ENCODE measurements at regions not wholly inside any gene's neighbourhood (a gene's known extent, or its start where the extent isn't known, plus 50 kb on each side); places are given as distances from the start of the nearest gene placed in this dataset.

GRCh38 chr5:173780235-173781234 lies 107.6 kb upstream of the CPEB4 start:
- Histone ChIP-seq H3K27ac (ENCODE audit: low read length) (no peak overlapping the region), H3K9me3 (ENCODE audit: control insufficient read depth in 1 of 2, low read length in 2 of 2) (no peaks in the 10 kb centered on the region), H3K36me3 (ENCODE audit: control insufficient read depth in 1 of 2, insufficient read depth in 2 of 2, low read length in 2 of 2) (no peaks in the 10 kb centered on the region), H3K4me1 (ENCODE audit: control insufficient read depth in 1 of 2, insufficient read depth in 2 of 2, low read length in 2 of 2) (peaks cover 0 to 8% of the 10 kb centered on the region in 2 donors), H3K27me3 (ENCODE audit: low read depth, low read length) (no peaks in the 10 kb centered on the region), H3K4me3 (ENCODE audit: low read depth in 1 of 2, low read length in 2 of 2) (no peak overlapping the region)

GRCh38 chr5:173781432-173781815 lies 106.7 kb upstream of the CPEB4 start:
- Histone ChIP-seq H3K9me3 (ENCODE audit: control insufficient read depth in 1 of 2, low read length in 2 of 2) (no peaks in the 10 kb centered on the region), H3K27me3 (ENCODE audit: low read depth, low read length) (no peaks in the 10 kb centered on the region), H3K4me1 (ENCODE audit: control insufficient read depth in 1 of 2, insufficient read depth in 2 of 2, low read length in 2 of 2) (peaks cover 0 to 8% of the 10 kb centered on the region in 2 donors), H3K36me3 (ENCODE audit: control insufficient read depth in 1 of 2, insufficient read depth in 2 of 2, low read length in 2 of 2) (no peaks in the 10 kb centered on the region), H3K4me3 (ENCODE audit: low read depth in 1 of 2, low read length in 2 of 2) (no peak overlapping the region), H3K27ac (ENCODE audit: low read length) (peak overlapping the region; percentile 35)

GRCh38 chr5:173781816-173782670 lies 106.1 kb upstream of the CPEB4 start:
- Histone ChIP-seq H3K4me3 (ENCODE audit: low read depth in 1 of 2, low read length in 2 of 2) (no peak overlapping the region), H3K27me3 (ENCODE audit: low read depth, low read length) (no peaks in the 10 kb centered on the region), H3K27ac (ENCODE audit: low read length) (peak overlapping the region; percentile 49), H3K4me1 (ENCODE audit: control insufficient read depth in 1 of 2, insufficient read depth in 2 of 2, low read length in 2 of 2) (peaks cover 0 to 8% of the 10 kb centered on the region in 2 donors), H3K36me3 (ENCODE audit: control insufficient read depth in 1 of 2, insufficient read depth in 2 of 2, low read length in 2 of 2) (no peaks in the 10 kb centered on the region), H3K9me3 (ENCODE audit: control insufficient read depth in 1 of 2, low read length in 2 of 2) (no peaks in the 10 kb centered on the region)

GRCh38 chr5:173782671-173783101 lies 105.5 kb upstream of the CPEB4 start:
- no peaks in the 10 kb centered on the region for H3K27me3 ChIP-seq (ENCODE audit: low read depth, low read length)
- peak overlapping the region; percentile 49 for H3K27ac ChIP-seq (ENCODE audit: low read length)
- H3K4me3 ChIP-seq (ENCODE audit: low read depth in 1 of 2, low read length in 2 of 2) = no peak overlapping the region
- H3K4me1 ChIP-seq (ENCODE audit: control insufficient read depth in 1 of 2, insufficient read depth in 2 of 2, low read length in 2 of 2) = peaks cover 0 to 8% of the 10 kb centered on the region in 2 donors
- H3K9me3 ChIP-seq (ENCODE audit: control insufficient read depth in 1 of 2, low read length in 2 of 2) = no peaks in the 10 kb centered on the region
- H3K36me3 ChIP-seq (ENCODE audit: control insufficient read depth in 1 of 2, insufficient read depth in 2 of 2, low read length in 2 of 2) = no peaks in the 10 kb centered on the region

DNA sequence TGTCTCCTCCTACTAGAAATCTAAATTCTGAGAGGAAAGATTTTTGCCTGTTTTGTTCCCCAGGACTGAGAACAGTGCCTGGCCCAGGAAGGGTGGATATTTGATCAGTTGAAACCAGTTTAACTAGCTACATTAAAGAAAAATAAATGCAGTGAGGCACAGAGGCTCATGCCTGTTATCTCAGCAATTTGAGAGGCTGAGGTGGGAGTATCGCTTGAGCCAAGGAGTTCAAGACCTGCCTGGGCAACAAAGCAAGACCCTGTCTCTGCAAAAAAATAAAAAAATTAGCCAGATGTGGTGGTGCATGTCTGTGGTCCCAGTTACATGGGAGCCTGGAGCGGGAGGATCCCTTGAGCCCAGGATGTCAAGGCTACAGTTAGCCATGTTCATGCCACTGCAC lies 104.8 kb upstream of the CPEB4 start:
- Histone ChIP-seq H3K4me1 (ENCODE audit: control insufficient read depth in 1 of 2, insufficient read depth in 2 of 2, low read length in 2 of 2) (peaks cover 0 to 8% of the 10 kb centered on the region in 2 donors), H3K9me3 (ENCODE audit: control insufficient read depth in 1 of 2, low read length in 2 of 2) (no peaks in the 10 kb centered on the region), H3K27ac (ENCODE audit: low read length) (no peak overlapping the region), H3K27me3 (ENCODE audit: low read depth, low read length) (no peaks in the 10 kb centered on the region), H3K36me3 (ENCODE audit: control insufficient read depth in 1 of 2, insufficient read depth in 2 of 2, low read length in 2 of 2) (no peaks in the 10 kb centered on the region), H3K4me3 (ENCODE audit: low read depth in 1 of 2, low read length in 2 of 2) (no peak overlapping the region)

DNA sequence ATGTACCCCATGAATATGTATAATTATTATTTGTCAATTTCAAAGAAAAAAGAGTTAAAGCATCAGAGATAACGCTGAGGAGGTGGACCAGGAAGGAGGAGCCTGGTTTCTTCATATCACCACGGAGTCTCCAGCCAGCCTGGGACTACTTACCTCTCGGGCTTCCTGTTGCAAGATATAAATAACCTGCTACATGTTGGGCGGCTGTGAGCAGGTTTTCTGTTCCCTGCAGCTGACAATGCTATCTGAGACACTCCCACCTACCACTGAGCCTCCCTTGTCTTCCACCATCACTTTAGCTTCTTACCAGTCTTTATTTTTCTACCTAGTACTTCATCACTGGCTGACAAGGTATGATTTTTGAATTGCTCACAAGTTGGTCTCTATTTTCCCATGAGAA lies 102.7 kb upstream of the CPEB4 start:
- H3K36me3 ChIP-seq (ENCODE audit: control insufficient read depth in 1 of 2, insufficient read depth in 2 of 2, low read length in 2 of 2) = no peaks in the 10 kb centered on the region
- peaks cover 0 to 8% of the 10 kb centered on the region in 2 donors for H3K4me1 ChIP-seq (ENCODE audit: control insufficient read depth in 1 of 2, insufficient read depth in 2 of 2, low read length in 2 of 2)
- no peak overlapping the region for H3K27ac ChIP-seq (ENCODE audit: low read length)
- H3K9me3 ChIP-seq (ENCODE audit: control insufficient read depth in 1 of 2, low read length in 2 of 2) = no peaks in the 10 kb centered on the region
- H3K4me3 ChIP-seq (ENCODE audit: low read depth in 1 of 2, low read length in 2 of 2) = no peak overlapping the region
- no peaks in the 10 kb centered on the region for H3K27me3 ChIP-seq (ENCODE audit: low read depth, low read length)

DNA sequence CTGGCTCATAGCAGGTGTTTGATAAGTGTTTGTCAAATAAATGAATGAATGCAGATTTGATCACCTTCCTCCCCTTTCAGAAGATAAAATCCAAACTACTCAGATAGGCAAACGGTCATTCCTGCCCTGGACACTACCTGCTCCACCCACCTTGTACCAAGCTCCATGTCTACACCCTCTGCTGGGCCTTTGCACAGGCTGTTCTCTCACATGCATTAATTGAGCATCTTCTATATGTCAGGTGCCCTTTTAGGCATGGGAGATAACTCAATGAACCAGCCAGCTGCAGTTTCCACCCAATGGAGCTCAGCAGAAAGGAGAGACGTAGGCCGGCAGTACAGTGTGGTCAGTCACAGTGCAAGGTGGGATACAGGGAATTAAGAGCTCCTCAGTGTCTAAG lies 102.3 kb upstream of the CPEB4 start:
- H3K27ac ChIP-seq (ENCODE audit: low read length) = no peak overlapping the region
- no peak overlapping the region for H3K4me3 ChIP-seq (ENCODE audit: low read depth in 1 of 2, low read length in 2 of 2)
- no peaks in the 10 kb centered on the region for H3K9me3 ChIP-seq (ENCODE audit: control insufficient read depth in 1 of 2, low read length in 2 of 2)
- no peaks in the 10 kb centered on the region for H3K27me3 ChIP-seq (ENCODE audit: low read depth, low read length)
- peaks cover 0 to 8% of the 10 kb centered on the region in 2 donors for H3K4me1 ChIP-seq (ENCODE audit: control insufficient read depth in 1 of 2, insufficient read depth in 2 of 2, low read length in 2 of 2)
- H3K36me3 ChIP-seq (ENCODE audit: control insufficient read depth in 1 of 2, insufficient read depth in 2 of 2, low read length in 2 of 2) = no peaks in the 10 kb centered on the region

DNA sequence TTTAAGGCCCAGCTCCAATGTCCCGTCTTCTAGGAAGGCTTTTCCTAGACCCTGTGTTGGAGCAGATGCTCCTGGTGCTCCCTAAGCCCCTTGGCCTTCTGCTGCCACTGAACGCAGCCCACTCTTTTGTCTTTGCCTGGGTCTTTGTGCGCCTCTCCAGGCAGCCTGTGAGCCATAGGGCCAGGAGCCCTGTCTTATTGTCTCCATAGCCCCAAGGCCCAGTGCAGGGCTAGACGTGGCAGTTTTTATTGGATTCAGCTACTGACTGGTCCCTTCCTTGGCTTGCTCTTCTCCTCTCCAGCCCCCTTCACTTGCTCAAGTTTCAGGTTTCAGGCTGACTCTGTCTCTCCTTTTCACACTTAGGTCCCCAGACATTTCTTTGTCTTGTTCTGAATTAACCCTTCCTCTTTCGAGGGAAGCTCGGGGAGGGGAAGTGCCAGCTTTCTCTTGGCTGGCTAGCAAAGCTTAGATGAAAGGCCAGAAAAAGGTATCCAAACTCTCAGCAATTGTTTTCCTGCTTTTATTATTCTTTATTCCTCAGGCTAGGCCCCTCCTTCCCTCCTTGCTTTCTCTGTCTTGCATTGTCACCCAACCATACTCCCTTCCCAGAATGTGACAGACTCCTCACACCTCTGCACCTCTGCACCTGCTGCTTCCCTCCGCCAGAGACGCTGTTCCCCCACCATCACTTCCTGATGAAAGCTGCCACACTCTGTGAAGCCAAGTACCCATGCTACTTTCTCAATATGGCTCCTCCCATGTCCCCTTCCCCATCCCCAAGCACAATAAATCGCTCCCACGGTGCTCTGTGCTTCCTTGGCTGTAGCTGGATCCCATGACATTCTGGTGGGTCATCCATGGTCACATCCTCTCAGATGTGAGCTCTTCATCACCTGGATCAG lies 101.6 kb upstream of the CPEB4 start:
- no peaks in the 10 kb centered on the region for H3K9me3 ChIP-seq (ENCODE audit: control insufficient read depth in 1 of 2, low read length in 2 of 2)
- peaks cover 0 to 8% of the 10 kb centered on the region in 2 donors for H3K4me1 ChIP-seq (ENCODE audit: control insufficient read depth in 1 of 2, insufficient read depth in 2 of 2, low read length in 2 of 2)
- no peak overlapping the region for H3K27ac ChIP-seq (ENCODE audit: low read length)
- no peaks in the 10 kb centered on the region for H3K27me3 ChIP-seq (ENCODE audit: low read depth, low read length)
- H3K36me3 ChIP-seq (ENCODE audit: control insufficient read depth in 1 of 2, insufficient read depth in 2 of 2, low read length in 2 of 2) = no peaks in the 10 kb centered on the region
- H3K4me3 ChIP-seq (ENCODE audit: low read depth in 1 of 2, low read length in 2 of 2) = no peak overlapping the region

GRCh38 chr5:173789031-173789920 lies 98.9 kb upstream of the CPEB4 start:
- Histone ChIP-seq H3K4me3 (ENCODE audit: low read depth in 1 of 2, low read length in 2 of 2) (no peak overlapping the region), H3K4me1 (ENCODE audit: control insufficient read depth in 1 of 2, insufficient read depth in 2 of 2, low read length in 2 of 2) (peaks cover 0 to 4% of the 10 kb centered on the region in 2 donors), H3K27me3 (ENCODE audit: low read depth, low read length) (no peaks in the 10 kb centered on the region), H3K9me3 (ENCODE audit: control insufficient read depth in 1 of 2, low read length in 2 of 2) (no peaks in the 10 kb centered on the region), H3K36me3 (ENCODE audit: control insufficient read depth in 1 of 2, insufficient read depth in 2 of 2, low read length in 2 of 2) (no peaks in the 10 kb centered on the region), H3K27ac (ENCODE audit: low read length) (peak overlapping the region; percentile 11)

GRCh38 chr5:173790177-173790719 lies 97.9 kb upstream of the CPEB4 start:
- no peak overlapping the region for H3K27ac ChIP-seq (ENCODE audit: low read length)
- no peaks in the 10 kb centered on the region for H3K27me3 ChIP-seq (ENCODE audit: low read depth, low read length)
- no peak overlapping the region for H3K4me3 ChIP-seq (ENCODE audit: low read depth in 1 of 2, low read length in 2 of 2)

More at GRCh38 chr5:173790177-173790719, 97.9 kb upstream of the CPEB4 start:
- H3K36me3 ChIP-seq (ENCODE audit: control insufficient read depth in 1 of 2, insufficient read depth in 2 of 2, low read length in 2 of 2) = no peaks in the 10 kb centered on the region
- peaks cover 0 to 5% of the 10 kb centered on the region in 2 donors for H3K4me1 ChIP-seq (ENCODE audit: control insufficient read depth in 1 of 2, insufficient read depth in 2 of 2, low read length in 2 of 2)
- H3K9me3 ChIP-seq (ENCODE audit: control insufficient read depth in 1 of 2, low read length in 2 of 2) = no peaks in the 10 kb centered on the region

All from muscle layer of duodenum (tissue), 2 donors.